Spleen (tissue), 11 donors: ENCODE measurements at regions not wholly inside any gene's neighbourhood (a gene's known extent, or its start where the extent isn't known, plus 50 kb on each side); places are given as distances from the start of the nearest gene placed in this dataset.
"Not testable (repeated sequence)": the region's sequence is repeated elsewhere in the genome, so short reads cannot be mapped to it uniquely, and the experiment has no call there.

Experiments used
- DNase-seq: peaks from one replicate; pipeline ENCODE4 v3.0.0-alpha.2; 2020
- H3K27ac ChIP-seq, 8 donors: fragments of 200-600 bp; sonication (generic) in 7 of 8; 1 replicate in 4 of 8; 2 replicates in 4 of 8; pipeline versions ENCODE4 v1.5.0 to v1.8.0; 2016 to 2021; ENCODE audit warnings: inconsistent platforms in 4 of 8, mild to moderate bottlenecking in 4 of 8, moderate library complexity in 1 of 8
- H3K27me3 ChIP-seq, 7 donors: fragments of 200-600 bp; sonication (generic) in 6 of 7; replicated peaks in 1 of 7; 1 replicate in 4 of 7; 2 replicates in 3 of 7; pipeline versions ENCODE4 v1.5.0 to v1.8.0; 2016 to 2021; ENCODE audit warnings: inconsistent platforms in 3 of 7, mild to moderate bottlenecking in 1 of 7
- H3K36me3 ChIP-seq, 6 donors: fragments of 200-600 bp; sonication (generic) in 5 of 6; 1 replicate in 4 of 6; 2 replicates in 2 of 6; pipeline versions ENCODE4 v1.5.0 to v1.8.0; 2016 to 2021; ENCODE audit warnings: inconsistent platforms in 2 of 6
- H3K4me1 ChIP-seq, 6 donors: fragments of 200-600 bp; sonication (generic) in 5 of 6; 1 replicate in 3 of 6; 2 replicates in 3 of 6; pipeline versions ENCODE4 v1.5.0 to v1.8.0; 2016 to 2021; ENCODE audit warnings: inconsistent platforms in 3 of 6
- H3K4me3 ChIP-seq, 8 donors: fragments of 200-600 bp; sonication (generic) in 7 of 8; 1 replicate in 4 of 8; 2 replicates in 4 of 8; pipeline versions ENCODE4 v1.5.0 to v1.8.0; 2016 to 2021; ENCODE audit warnings: inconsistent platforms in 4 of 8, mild to moderate bottlenecking in 4 of 8, moderate library complexity in 2 of 8
- H3K9me3 ChIP-seq, 8 donors: fragments of 200-600 bp; sonication (generic) in 7 of 8; 1 replicate in 4 of 8; 2 replicates in 4 of 8; pipeline versions ENCODE4 v1.5.0 to v1.8.0; 2016 to 2021; ENCODE audit warnings: inconsistent platforms in 4 of 8
- POLR2A ChIP-seq, 3 donors: fragments of 450-650 bp; IDR thresholded peaks; one replicate each; pipeline ENCODE4 v1.5.1; 2017; ENCODE audit warnings: antibody characterized with exemption in 3 of 3, mild to moderate bottlenecking in 1 of 3
- POLR2AphosphoS5 ChIP-seq, 3 donors: sonication (generic); formaldehyde crosslinking; IDR thresholded peaks; one replicate each; pipeline ENCODE4 v1.5.1; 2017; ENCODE audit warnings: antibody characterized with exemption in 3 of 3
- whole genome bisulfite sequencing, 5 donors: extraction: QIAGEN DNeasy Blood & Tissue Kit in 3 of 5; methylation state at CpG; one replicate each; pipeline versions ENCODE4 v1.1.5 to v1.1.7; 2013 to 2018; 5-methylcytosine and 5-hydroxymethylcytosine counted together
- intact Hi-C: fragments of 100-400 bp; cut with DNase I; formaldehyde crosslinking; loops from one replicate; pipeline ENCODE4 v1.15.0; 2023; ENCODE audit warnings: low total_unique reads
- TF ChIP-seq, protein P1 (sequence below), 11 experiments: fragments of 200-600 bp in 7 of 11; fragments of 450-650 bp in 4 of 11; sonication (generic) in 4 of 11; IDR thresholded peaks in 8 of 11; conservative IDR thresholded peaks in 3 of 11; 1 replicate in 7 of 11; 2 replicates in 4 of 11; pipeline versions ENCODE4 v1.4.0 to v1.8.0; 2016 to 2021; ENCODE audit warnings: antibody characterized with exemption in 11 of 11, inconsistent platforms in 4 of 11, mild to moderate bottlenecking in 1 of 11
- donor health status: healthy with polysubstance abuse.
- donor health status: DM: no; HTN: no; CAD: no; lungs with moderate emphysema.
- donor health status: DM: no; HTN: no; CAD: no.
- donor health status: Bipolar disorder and iron deficiency.
- donor health status: healthy.
- donor health status: DM: no; HTN: no; CAD: no.
- donor health status: DM: yes; HTN: yes; CAD: no.

DNA sequence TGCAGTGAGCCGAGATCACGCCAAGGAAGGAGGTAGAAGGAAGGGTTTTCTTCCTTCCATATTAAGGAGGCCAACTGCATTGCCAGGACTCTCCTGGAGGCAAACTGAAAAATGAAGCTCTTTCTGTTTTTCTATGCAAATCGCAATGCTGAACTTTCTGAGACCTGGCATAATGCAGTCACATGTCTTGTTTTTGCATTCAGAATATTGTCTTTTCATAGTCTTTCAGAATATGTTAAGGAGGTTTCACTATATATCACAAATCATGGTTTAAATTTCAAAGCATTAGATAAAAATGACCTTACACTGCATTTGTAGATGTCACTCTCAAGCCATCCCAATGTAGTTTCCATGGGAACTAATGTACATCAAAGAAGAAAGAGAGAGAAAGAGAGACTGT is 556.5 kb downstream of the TTLL7 start:
- H3K36me3 ChIP-seq, intact Hi-C loops, H3K9me3 ChIP-seq, H3K27me3 ChIP-seq, H3K4me3 ChIP-seq, H3K4me1 ChIP-seq, DNase-seq, H3K27ac ChIP-seq: not testable (repeated sequence)
- 91 to 100% (median 95%) methylated on average over 2 to 3 of the region's 3 CpGs for WGBS, 5 donors

DNA sequence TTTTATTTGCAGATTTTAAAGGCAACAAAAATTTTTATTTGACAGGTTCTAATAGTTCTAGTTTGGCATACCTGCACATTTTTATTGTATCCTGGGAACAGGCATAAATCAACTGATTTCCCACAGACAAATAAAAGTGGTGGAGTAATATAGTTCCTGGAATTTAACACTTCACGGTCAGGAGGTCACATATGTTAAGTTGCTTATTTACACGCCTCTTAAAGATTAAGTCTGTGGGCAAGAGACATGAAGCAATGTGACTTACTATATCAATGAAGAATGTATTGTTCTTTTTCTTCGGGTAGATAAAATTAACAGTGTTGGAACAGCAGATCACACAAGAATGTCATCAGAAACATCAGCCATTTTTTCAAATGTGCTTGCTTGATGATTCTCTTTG is 558.3 kb downstream of the TTLL7 start:
- intact Hi-C loops, H3K9me3 ChIP-seq, DNase-seq, H3K4me1 ChIP-seq, H3K4me3 ChIP-seq, H3K36me3 ChIP-seq, H3K27ac ChIP-seq, H3K27me3 ChIP-seq: not testable (repeated sequence)
- WGBS, 5 donors: 80 to 89% (median 86%) methylated on average over 3 of the region's 3 CpGs

DNA sequence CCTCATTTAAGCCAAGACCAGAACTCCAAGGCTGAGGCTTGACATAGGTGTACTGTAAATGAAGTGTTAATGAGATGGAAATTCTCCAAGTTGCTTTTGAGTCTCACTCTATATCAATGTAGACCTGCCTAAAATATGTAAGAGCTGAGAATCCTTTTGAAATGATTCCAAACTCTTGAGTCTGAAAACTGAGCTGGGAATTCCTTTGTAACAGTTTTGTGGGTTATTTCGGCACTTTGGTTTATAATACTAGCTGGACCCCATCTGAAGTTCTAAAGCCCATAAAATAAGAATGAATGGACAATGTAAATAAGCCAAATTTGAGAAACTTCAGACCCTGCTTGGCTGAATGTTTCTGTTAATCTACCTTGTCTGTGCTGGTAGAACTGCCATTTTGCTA is 558.9 kb downstream of the TTLL7 start:
- H3K9me3 ChIP-seq, H3K27ac ChIP-seq, H3K4me3 ChIP-seq, H3K27me3 ChIP-seq, intact Hi-C loops, H3K36me3 ChIP-seq, DNase-seq, H3K4me1 ChIP-seq: not testable (repeated sequence)
- WGBS, 5 donors: 63 to 95% (median 82%) methylated on average over 1 of the region's 1 CpG

DNA sequence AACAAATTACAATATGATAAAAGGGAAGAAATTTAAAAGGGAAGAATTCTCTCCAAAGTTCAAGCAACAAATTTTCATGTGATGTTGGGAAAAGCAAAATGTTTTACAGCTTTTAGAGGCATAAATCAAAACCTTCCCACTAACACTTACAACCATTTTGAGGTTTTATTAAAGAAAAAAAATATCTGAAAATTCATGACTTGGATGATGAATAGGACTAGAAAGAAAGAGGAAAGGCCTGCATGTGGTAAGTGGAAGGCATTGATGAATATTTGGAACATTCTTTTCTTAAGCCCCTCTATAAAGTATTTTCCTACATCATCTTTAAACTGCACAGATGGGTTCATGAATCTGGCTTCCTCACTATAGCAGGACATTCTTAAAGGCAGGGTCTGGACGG is 560.6 kb downstream of the TTLL7 start:
- H3K27ac ChIP-seq, H3K36me3 ChIP-seq, H3K9me3 ChIP-seq, H3K27me3 ChIP-seq, H3K4me1 ChIP-seq, intact Hi-C loops, H3K4me3 ChIP-seq, DNase-seq: not testable (repeated sequence)
- 88 to 93% (median 90%) methylated on average over 1 of the region's 1 CpG for WGBS, 5 donors

DNA sequence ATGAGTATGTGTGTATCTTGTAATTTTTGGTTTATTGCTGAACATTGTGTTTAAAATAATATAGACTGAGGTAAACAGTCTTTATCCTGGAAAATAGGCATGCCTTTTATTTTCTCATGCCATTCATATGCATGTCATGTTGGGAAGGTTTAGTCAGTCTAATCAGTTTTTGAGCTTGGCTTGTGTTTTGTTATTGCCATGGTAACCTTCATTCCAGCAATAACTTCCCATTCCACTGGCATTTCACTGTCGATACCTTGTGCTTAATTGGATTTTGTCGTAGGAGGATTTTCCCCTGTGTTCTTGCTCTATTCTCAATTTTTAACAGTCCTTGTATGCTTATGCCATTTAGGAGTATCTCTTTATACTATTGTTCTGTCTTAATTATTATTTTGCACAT is 563.6 kb downstream of the TTLL7 start:
- H3K27ac ChIP-seq, H3K36me3 ChIP-seq, DNase-seq, H3K4me3 ChIP-seq, intact Hi-C loops, H3K27me3 ChIP-seq, H3K4me1 ChIP-seq, H3K9me3 ChIP-seq: not testable (repeated sequence)
- whole genome bisulfite sequencing, 5 donors: 78 to 98% (median 89%) methylated on average over 2 of the region's 2 CpGs

DNA sequence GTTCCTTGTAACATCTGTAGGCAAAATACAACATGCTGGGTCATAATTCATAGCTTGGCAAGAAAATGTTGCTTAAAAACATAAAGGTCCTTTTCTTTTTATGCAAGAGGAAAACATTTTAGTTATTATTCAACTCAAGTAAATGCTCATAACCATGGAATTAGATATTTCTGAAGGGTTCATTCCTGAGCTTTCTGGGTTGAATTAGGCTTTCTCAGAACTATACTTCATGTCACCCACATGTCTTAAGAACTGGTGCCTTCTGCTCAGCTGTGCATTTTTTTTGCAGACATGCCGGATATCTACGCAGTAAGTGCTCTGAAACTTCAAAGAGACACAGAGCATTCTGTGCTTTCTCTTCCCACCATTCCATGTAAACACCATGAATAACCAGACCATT is 571.4 kb downstream of the TTLL7 start:
- H3K27ac ChIP-seq, DNase-seq, H3K4me1 ChIP-seq, intact Hi-C loops, H3K9me3 ChIP-seq, H3K36me3 ChIP-seq, H3K4me3 ChIP-seq, H3K27me3 ChIP-seq: not testable (repeated sequence)
- 82 to 96% (median 86%) methylated on average over 2 of the region's 2 CpGs for WGBS, 5 donors

DNA sequence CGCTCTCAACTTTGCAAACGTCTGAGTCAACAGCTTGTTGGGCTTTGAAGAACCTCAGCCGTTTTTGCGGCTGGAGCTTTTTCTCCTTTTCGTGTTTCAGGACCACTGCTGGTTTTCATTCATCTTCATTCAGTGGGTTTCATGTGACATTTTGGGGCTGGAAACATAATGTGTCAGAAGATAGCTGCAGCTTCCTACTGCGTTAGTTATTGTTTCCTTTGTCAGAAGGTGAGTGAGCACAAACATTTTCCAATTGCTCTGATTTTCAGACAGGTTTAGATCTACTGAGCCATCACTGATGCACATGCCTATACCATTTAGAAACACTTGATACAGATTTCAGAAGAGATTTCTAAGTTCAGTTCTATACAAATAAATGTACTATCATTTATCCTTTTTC is 575.5 kb downstream of the TTLL7 start:
- H3K27ac ChIP-seq, H3K27me3 ChIP-seq, intact Hi-C loops, H3K9me3 ChIP-seq, H3K36me3 ChIP-seq, DNase-seq, H3K4me3 ChIP-seq, H3K4me1 ChIP-seq: not testable (repeated sequence)
- 77 to 89% (median 84%) methylated on average over 6 of the region's 6 CpGs for WGBS, 5 donors

DNA sequence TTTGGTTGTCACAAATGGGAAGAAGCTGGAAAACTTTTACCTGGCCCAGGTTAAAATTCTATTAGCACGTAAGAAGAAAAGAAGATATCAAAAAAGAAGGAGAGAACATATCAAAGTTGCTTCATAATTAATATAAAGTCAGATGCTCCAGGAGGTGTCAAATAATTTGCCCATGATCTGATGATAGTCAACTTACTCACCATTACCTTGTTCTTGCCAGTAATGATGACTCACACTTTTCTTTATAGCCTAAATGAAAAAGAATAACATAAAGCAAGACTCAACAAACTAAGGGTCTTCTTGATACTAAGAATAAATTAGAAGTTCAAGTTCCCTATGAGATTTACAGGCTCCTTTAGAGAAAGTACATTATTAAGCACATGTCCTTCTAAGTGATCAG is 580.4 kb downstream of the TTLL7 start:
- TF ChIP-seq POLR2AphosphoS5 (IDR thresholded peaks at IDR 0.05) (no peak), POLR2A (IDR thresholded peaks at IDR 0.05) (no peak)
- TF ChIP-seq, protein P1, sequence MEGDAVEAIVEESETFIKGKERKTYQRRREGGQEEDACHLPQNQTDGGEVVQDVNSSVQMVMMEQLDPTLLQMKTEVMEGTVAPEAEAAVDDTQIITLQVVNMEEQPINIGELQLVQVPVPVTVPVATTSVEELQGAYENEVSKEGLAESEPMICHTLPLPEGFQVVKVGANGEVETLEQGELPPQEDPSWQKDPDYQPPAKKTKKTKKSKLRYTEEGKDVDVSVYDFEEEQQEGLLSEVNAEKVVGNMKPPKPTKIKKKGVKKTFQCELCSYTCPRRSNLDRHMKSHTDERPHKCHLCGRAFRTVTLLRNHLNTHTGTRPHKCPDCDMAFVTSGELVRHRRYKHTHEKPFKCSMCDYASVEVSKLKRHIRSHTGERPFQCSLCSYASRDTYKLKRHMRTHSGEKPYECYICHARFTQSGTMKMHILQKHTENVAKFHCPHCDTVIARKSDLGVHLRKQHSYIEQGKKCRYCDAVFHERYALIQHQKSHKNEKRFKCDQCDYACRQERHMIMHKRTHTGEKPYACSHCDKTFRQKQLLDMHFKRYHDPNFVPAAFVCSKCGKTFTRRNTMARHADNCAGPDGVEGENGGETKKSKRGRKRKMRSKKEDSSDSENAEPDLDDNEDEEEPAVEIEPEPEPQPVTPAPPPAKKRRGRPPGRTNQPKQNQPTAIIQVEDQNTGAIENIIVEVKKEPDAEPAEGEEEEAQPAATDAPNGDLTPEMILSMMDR (IDR thresholded peaks at IDR 0.05 in 8 of 11, conservative IDR thresholded peaks at IDR 0.05 in 3 of 11): no peak
- Histone ChIP-seq H3K9me3 (no peaks in the 10 kb centered on the region), H3K36me3 (no peaks in the 10 kb centered on the region), H3K27ac (no peak overlapping the region), H3K4me3 (no peak overlapping the region), H3K27me3 (no peaks in the 10 kb centered on the region), H3K4me1 (no peaks in the 10 kb centered on the region)
- 84 to 96% (median 88%) methylated on average over 1 of the region's 1 CpG for WGBS, 5 donors
- intact Hi-C loops: no loop called here
- DNase-seq: no peak

DNA sequence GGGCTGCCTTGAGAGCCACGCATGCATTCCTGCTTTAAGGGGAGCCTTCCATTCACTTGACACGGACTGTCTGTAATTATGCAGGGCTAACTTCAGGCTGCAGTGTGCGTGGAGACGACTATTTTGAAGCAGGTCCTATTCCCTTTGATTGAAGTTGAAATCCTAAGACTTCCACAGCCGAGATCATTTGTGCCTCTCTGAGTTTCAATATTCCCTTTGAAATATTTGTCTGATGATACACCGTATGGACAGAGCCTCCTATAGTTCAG is 585.2 kb downstream of the TTLL7 start:
- H3K4me3 ChIP-seq, DNase-seq, H3K27me3 ChIP-seq, intact Hi-C loops, H3K27ac ChIP-seq, H3K9me3 ChIP-seq, H3K4me1 ChIP-seq, H3K36me3 ChIP-seq: not testable (repeated sequence)
- 60 to 81% (median 68%) methylated on average over 2 to 4 of the region's 6 CpGs for WGBS, 5 donors

DNA sequence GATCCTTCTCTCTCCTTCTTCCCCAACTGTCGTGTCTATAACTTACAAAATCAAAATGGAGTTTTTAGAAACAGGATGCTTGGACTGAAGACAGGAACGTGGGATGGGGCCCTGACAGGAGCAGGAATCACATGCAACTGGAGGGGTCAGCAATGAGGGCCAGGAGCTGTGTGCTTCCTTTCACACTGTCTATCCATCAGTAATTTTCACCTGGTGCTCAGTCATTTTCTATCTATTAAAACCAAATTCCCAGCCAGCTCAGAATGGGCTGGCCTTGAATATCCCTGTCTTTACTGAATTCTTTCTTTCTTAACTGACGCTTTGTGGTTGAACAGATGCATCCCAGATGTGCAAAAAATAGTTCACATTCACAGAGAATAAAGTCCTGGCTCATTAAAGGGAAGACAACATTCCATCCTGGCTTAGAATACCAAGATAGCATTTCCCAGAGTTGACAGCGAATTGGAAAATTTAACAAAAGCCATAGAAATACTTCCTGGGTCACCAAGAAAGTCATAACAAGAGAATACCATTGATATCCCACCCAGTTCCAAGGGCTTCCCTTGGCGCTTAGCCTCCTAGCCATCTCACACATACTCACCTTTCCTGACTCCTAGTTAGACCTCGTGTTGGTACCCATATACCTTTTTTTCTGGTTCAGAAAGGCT is 588.1 kb downstream of the TTLL7 start:
- H3K9me3 ChIP-seq, DNase-seq, intact Hi-C loops, H3K27me3 ChIP-seq, H3K4me3 ChIP-seq, H3K4me1 ChIP-seq, H3K36me3 ChIP-seq, H3K27ac ChIP-seq: not testable (repeated sequence)
- WGBS, 5 donors: 57 to 64% (median 59%) methylated on average over 4 to 6 of the region's 6 CpGs
